Breast epithelium (tissue), 3 donors: ENCODE measurements at regions not wholly inside any gene's neighbourhood (a gene's known extent, or its start where the extent isn't known, plus 50 kb on each side); places are given as distances from the start of the nearest gene placed in this dataset.

Experiments used
- CTCF ChIP-seq, 3 donors: fragments of 450-650 bp; IDR thresholded peaks; one replicate each; pipeline ENCODE4 v1.5.1; 2016 to 2017; ENCODE audit warnings: antibody characterized with exemption in 3 of 3, mild to moderate bottlenecking in 3 of 3, moderate library complexity in 3 of 3
- POLR2A ChIP-seq: fragments of 450-650 bp; IDR thresholded peaks from one replicate; pipeline ENCODE4 v1.6.1; 2016; ENCODE audit warnings: antibody characterized with exemption, mild to moderate bottlenecking, moderate library complexity

- TF ChIP-seq CTCF (IDR thresholded peaks at IDR 0.05) (no peak), POLR2A (no peak)
Measured at GRCh38 chr11:104340590-104340989, 176.6 kb upstream of the PDGFD start.
